GM12873 (cell line): ENCODE measurements at regions not wholly inside any gene's neighbourhood (a gene's known extent, or its start where the extent isn't known, plus 50 kb on each side); places are given as distances from the start of the nearest gene placed in this dataset.

ENCODE experiments used
- CTCF ChIP-seq: IDR thresholded peaks from 2 replicates; pipeline ENCODE4 v1.5.1; 2012; ENCODE audit warnings: low read depth, mild to moderate bottlenecking, moderate library complexity, low read length, control low read depth; ENCODE audit not compliant: insufficient read depth; ENCODE audit errors: missing control alignments

- no peak for TF ChIP-seq CTCF
These were observed 573.5 kb downstream of the ANKRD50 start for GRCh38 chr4:124139044-124139443.

GRCh38 chr4:124143632-124144031 is 568.9 kb downstream of the ANKRD50 start:
- no peak for TF ChIP-seq CTCF

- TF ChIP-seq CTCF: no peak
These were observed 568.3 kb downstream of the ANKRD50 start for GRCh38 chr4:124144238-124144654.

GRCh38 chr4:124146068-124146467 is 566.5 kb downstream of the ANKRD50 start:
- TF ChIP-seq CTCF: no peak

- TF ChIP-seq CTCF: no peak
These were observed 561.5 kb downstream of the ANKRD50 start for GRCh38 chr4:124151031-124151430.

GRCh38 chr4:124152132-124152531 is 560.4 kb downstream of the ANKRD50 start:
- no peak for TF ChIP-seq CTCF

- TF ChIP-seq CTCF: no peak
These were observed 557.3 kb downstream of the ANKRD50 start for GRCh38 chr4:124155239-124155638.

- no peak for TF ChIP-seq CTCF
These were observed 555.0 kb downstream of the ANKRD50 start for GRCh38 chr4:124157396-124158083.
